HG02798 (cell line): ENCODE measurements at regions not wholly inside any gene's neighbourhood (a gene's known extent, or its start where the extent isn't known, plus 50 kb on each side); places are given as distances from the start of the nearest gene placed in this dataset.
"Not testable (repeated sequence)": the region's sequence is repeated elsewhere in the genome, so short reads cannot be mapped to it uniquely, and the experiment has no call there.

Experiments used
- ATAC-seq: cut with Tn5 transposase; IDR thresholded peaks from one replicate; pipeline ENCODE4 v1.9.1; 2021; ENCODE audit warnings: mild to moderate bottlenecking; ENCODE audit not compliant: unreplicated experiment, poor library complexity

DNA sequence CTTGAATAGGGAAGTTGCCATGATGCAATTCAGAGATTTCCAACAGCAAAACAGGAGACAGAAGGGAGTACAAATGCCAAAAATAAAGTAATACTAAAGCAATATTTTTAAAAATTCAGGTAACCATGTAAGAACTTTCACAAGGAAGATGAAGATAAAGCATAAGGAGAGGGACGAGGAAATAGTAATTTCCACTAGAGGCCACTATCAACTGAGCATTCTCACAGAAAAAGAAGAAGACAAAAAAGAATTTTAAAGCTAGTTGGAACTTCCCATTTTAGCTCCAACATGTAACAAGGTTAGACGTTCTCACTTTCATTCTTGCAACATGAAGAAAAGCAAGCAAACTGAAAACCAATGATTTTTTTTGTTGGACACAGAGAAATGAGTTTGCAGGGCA lies 779.9 kb upstream of the CDH6 start:
- ATAC-seq: no peak

DNA sequence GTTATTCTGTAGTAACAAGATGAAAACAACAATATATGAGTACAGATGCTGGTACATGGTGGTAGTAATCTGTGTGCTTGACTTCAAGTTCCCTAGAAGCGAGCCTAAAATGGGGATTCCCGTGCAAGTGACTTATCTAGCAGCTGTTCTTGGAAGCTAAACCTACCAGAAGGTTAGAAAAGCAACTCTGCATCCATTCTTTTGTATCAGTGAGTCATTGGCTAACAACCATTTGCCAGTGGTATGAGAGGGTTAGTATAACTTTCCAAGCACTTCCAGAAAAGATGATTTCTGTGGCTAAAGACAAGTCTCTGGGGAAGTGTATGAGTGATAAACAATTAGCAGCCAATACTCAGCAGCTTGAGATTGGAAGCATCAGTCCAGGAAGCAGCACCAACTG lies 787.7 kb upstream of the CDH6 start:
- no peak for ATAC-seq

DNA sequence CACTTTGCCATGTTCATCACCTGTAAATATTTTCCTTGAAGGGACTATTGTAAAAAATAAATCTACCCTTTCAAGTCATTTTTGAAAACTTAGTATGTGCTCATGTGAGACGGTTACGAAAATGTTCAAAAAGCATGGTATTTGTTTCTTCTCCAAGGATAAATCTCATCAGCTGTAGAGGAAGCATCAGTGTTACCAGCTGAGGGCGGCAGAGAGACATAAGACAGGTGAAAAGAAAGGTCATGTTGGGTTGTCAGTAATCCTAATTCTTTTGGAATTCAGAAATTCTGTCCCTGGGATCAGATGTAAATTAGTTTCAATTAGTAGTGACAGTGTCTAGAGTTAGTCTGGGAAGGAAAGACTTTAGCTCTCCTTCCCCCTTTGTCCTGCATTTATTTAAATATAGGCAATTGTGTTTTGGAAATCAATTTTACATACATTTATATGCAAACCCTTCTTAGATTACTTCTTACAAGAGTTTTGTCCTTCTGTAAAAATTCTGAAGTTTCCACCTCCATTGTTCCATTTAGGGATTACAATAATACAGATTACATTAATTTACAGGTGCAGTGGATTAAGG lies 791.9 kb upstream of the CDH6 start:
- no peak for ATAC-seq

DNA sequence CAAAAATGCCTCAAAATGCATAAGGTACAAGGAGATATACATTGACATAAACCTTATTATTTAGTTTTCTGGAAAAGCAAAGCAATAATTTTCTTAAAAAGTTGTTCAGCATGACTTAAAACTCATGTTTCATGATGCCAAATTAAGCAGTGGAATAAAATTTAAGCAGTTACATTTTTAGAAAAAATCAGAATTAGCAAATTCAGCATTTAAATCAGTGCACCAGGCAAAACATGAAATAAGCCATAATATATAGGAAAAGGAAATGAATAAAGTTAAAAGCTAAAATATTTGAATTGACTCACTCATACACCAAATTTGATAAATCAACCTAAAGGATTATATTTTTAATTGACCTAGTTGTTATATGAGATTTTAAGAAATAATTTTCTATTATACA lies 795.1 kb upstream of the CDH6 start:
- no peak for ATAC-seq

DNA sequence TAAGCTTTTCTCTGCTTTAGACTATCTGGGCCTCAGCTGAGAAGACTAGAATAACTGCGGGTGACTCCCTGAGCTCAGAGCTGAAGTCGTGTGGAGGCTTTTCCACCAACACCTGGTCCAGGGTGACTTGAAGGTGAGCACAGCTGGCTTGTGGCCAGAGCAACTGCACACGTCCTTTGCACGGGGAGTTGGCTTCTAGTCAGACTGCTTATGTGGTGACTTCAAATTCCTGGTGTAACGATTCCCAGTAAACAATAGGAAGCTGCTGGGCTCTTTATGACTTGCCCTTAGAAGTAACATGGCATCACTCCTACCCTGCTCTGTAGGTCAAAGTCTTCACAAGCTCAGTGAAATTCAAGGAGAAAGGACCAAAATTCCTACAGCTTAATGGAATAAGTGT lies 800.6 kb upstream of the CDH6 start:
- ATAC-seq: no peak

DNA sequence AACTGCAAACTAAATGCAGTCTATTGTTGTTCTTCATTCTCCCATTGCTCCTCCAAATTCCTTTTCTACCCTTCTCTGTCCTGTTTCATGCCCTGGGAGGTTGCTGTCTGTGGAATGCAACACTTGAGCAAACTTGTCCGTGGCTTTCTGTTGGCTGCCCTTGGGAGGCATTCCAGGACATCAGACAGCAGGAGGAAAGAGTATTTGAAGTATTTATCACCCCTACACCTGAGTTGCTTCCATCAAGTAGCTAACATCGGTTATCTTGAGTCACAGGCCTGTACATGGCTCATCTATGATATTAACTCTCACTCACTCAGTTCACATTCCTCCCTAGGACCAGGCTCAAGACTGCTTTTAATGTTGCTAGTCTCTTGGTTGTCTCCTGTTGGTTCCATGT lies 803.4 kb upstream of the CDH6 start:
- no peak for ATAC-seq

DNA sequence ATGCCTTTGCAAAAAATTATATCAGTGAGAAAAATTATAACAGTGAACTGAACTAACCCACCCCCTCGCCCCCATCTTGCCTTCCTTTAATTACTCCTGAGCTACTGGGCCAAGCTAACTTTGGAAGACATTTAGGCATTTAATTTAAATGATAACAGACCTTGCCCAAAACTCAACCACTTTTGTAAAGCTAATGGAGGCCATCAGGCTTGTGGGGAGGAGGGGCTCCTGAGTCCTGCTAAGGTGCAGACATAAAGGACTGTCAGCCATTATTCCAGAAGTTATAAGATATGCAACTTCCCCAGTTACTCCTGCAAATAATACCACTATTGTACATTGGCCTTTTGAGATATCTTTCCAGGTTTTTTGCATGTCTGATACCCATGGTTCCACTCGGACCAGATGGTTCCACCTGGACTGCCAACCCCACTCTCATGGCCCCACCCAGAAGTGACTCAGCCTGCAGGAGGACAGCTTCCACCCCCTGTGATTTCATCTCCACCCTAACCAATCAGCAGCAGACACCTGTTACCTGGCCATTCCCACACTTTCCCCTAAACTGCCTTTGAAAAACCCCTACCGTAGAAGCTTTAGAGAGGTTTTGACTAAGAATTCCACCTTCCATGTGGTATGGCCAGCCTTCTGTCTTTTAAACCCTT lies 805.4 kb upstream of the CDH6 start:
- no peak for ATAC-seq

DNA sequence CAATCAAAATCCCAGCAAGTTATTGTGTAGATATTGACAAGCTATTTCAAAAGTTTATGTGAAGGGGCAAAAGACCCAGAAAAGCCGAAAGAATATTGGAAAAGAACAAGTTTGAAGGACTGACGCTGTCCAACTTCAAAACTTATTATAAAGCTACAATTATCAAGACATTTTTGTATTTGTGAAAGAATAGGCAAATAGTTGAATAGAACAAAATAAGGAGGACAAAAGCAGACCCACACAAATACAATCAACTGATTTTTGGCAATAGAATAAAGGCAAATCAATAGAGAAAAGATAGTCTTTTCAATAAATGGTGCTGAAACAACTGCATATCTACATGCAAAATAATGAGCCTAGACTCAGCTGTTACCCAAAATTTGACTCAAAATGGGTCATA lies 807.7 kb upstream of the CDH6 start:
- ATAC-seq: no peak

DNA sequence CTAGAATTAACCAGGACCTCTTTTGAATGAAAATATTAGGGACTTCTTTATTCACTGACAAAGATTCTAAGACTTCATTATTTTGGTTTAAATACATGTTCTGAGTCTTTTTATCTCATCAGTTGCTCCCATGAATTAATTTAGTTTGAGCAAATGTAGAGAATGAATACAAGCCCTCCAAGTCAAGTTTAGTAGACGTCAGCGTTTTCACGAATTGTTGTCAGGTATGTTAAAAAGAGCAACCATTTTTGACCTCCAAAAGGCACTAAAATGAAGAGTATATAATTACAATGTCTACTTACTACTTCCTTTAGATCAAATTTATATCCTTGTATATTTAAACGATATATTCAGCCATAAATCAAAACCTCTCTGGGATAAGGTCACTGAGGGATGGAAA lies 809.3 kb upstream of the CDH6 start:
- ATAC-seq: no peak

DNA sequence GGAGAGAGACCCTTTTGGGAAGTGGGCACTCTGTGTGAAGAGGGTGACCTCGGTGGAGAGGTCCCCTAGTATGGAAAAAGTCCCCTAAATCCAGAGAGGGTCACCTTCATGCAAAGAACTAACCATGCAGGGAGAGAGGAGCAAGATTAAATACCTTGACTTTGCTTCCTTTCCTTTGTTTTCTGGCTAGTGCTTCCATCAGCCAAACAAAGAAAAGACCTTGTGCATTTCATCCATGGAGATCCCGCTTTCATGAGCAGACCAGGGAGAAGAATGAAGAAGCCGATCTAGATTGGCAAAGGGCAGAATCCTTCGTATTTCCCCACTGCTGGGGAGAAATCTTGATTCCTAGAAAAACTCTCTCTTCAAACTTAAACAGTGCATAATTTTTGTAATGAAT lies 813.3 kb upstream of the CDH6 start:
- no peak for ATAC-seq

DNA sequence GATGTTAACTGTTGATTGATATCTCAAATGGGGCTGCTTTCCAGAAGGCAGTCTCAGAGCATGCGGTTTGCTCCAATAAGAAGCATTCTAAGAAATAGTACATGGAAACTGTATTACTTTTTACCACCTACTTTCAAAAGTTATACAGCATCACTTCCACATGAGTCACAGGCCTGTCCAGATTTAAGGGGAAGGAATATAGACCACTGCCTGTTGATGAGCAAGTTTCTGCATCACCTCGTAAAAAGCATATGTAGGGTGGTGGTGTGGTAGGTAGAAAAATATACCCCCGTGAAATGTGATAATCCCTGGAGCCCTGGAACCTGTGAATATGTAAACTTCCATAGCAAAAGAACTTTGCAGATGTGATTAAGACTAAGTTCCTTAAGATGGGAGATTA lies 816.6 kb upstream of the CDH6 start:
- ATAC-seq: no peak

DNA sequence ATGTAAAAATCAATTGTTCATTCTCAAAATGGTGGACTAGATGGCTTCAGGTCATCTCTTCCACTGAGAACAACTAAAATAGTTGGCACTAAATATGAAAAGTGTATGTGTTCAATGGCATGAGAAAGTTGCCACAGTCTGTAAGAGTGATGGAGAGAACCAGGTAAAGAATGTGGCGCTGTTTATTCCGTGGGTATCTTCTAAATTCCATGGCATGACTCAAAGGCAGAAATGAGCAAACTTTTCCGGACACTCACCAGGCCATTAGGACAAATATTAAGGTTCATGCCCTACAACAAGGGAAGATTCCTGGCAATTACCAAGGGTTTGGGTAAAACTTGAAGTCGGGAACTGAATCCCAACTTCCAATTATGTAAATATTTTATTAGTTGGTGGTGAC lies 825.4 kb upstream of the CDH6 start:
- ATAC-seq: no peak

DNA sequence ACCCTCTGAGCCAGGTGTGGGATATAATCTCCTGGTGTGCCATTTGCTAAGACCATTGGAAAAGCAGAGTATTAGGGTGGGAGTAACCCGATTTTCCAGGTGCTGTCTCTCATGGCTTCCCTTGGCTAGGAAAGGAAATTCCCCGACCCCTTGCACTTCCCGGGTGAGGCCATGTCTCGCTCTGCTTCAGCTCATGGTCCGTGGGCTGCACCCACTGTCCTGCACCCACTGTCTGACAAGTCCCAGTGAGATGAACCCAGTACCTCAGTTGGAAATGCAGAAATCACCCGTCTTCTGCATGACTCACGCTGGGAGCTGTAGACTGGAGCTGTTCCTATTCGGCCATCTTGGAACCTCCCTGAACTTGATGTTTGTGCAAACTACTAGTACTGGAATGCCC lies 828.5 kb upstream of the CDH6 start:
- ATAC-seq: not testable (repeated sequence)

DNA sequence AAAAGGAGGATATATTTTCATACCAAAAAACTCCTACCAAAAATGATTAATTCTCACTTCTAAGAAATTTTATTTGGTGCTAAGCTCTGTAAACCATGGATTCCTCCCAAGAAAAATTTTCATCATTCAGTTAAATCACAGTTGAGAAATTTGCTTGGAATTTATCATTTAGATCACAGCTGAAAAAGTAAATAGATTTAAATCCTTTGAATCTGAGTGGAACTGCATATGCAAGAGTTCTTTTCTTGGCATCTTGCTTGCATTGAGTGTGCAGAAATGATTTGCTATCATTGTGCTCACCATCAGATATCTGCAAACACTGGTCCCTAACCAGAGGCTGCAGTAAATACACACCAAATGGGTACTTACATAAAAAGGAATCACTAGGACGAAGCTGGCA lies 836.1 kb upstream of the CDH6 start:
- no peak for ATAC-seq

DNA sequence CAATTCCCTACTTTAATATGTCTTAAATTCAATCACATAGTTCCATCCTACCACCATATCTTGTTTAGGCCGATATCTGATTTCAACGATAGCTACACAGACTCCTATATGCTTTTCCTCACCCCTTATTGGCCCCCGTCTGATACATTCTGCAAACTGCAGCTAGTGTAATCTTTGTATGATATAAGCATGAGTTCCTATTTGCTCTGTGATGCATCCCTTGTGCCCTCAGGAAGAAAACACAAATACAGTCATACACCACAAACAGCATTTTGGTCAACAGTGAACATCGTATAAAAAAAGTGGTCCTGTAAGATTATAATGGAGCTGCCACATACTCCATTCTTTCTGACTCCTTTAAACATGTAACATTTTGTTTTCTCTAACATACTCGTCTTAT lies 837.8 kb upstream of the CDH6 start:
- ATAC-seq: no peak

DNA sequence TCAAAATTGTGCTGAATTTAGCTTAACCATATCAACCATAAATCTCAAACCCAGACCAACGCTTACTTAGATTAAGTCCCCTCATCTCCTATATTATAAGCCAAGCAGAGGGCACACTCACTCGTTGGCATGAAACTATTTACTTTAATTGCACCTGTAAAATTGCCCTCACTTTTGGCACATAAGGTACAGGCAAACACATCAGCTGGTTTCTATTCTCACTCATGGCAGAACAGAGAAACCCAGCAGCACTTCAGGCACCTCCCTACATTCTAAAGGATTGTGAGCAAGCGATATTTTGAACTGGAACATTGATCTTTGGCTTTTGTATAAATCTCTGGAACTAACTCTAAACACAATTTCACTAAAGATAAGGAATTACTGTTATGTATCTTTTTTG lies 845.6 kb upstream of the CDH6 start:
- ATAC-seq: no peak

DNA sequence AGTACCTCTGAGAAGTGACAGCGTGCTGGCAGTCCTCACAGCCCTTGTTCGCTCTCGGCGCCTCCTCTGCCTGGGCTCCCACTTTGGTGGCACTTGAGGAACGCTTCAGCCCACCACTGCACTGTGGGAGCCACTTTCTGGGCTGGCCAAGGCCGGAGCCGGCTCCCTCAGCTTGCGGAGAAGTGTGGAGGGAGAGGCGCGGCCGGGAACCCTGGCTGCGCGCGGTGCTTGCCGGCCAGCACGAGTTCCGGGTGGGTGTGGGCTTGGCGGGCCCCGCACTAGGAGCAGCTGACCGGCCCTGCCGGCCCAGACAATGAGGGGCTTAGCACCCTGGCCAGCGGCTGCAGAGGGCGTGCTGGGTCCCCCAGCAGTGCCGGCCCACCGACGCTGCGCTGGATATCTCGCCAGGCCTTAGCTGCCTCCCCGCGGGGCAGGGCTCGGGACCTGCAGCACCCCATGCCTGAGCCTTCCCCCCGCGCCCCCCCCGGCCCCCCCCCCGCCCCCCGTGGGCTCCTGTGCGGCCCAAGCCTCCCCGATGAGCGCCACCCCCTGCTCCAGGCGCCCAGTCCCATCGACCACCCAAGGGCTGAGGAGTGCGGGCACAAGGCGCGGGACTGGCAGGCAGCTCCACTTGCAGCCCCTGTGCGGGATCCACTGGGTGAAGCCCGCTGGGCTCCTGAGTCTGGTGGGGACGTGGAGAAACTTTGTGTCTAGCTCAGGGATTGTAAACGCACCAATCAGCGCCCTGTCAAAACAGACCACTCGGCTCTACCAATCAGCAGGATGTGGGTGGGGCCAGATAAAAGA lies 847.7 kb upstream of the CDH6 start:
- not testable (repeated sequence) for ATAC-seq

DNA sequence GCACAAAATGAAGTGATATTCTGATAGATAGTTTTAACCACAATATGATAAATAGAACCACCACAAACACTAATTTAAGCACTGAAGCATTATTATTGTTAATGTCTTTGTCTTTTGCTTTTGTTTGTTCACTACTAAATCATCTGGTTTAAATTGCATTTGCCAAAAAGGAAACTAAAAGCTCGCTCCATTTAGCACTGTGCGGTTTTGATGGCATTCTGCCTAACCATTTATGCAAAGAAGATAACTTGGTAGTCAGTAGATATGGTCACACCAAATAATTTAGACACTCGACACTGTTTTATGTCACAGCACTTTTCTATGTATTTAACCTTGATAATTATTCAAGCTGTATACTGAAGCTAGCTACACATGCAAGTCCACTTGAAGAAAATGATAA lies 849.8 kb upstream of the CDH6 start:
- ATAC-seq: no peak

DNA sequence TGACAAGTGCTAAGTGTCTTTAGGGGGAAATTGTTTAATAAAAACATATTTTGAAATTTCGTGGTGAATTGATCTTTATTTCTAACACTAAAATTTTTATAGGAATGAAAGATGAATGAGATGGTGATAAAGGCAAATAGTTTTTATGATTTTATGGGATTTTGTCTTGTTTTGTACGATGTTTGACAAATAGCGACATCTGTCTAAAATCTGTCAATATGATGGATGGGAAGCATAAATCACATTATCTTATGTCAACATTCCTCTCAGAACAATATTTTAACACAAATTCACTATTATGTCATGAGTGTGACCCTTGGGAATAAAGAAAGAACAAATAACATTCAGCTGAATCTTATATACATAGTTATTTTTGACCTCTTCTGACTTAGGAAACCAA lies 852.0 kb upstream of the CDH6 start:
- no peak for ATAC-seq

DNA sequence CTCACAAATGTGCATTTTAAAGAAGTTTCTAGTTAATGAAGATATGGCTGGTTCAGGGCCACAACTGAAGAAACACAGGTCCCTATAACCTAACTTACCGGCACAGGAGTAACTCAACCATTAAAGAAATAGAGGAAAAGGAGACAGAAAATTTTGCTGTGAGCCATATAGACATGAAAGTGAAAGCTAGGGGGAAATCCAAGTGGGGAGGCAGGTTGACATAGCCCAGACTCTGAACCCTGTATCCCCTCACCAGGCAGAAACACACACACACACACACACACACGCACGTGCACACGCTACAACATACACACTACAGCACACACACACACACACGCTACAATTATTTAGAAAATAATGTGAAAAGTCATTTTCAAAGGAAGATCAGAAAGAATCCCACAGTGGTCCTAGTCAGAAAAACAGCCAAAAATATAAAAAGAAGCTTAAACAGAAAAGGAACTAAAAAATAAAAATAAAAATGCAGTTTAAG lies 856.4 kb upstream of the CDH6 start:
- no peak for ATAC-seq

DNA sequence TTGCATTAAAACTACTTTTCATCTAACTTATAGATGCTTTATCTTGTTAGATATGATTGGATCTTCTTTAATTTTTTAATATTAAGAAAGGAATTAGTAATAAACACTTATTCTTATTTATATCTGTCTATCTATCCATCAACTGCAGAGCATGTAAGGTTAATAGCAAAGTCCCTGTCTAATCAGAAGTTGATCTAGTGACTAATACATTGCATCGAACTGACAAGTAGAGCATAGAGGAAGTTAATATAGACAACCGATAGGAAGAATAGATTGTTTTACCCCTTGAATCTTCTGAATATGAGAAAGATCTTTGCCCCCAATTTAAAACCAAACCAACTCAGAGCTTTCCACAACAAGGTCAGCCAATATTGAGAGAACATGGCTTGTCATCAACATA lies 862.0 kb upstream of the CDH6 start:
- no peak for ATAC-seq

DNA sequence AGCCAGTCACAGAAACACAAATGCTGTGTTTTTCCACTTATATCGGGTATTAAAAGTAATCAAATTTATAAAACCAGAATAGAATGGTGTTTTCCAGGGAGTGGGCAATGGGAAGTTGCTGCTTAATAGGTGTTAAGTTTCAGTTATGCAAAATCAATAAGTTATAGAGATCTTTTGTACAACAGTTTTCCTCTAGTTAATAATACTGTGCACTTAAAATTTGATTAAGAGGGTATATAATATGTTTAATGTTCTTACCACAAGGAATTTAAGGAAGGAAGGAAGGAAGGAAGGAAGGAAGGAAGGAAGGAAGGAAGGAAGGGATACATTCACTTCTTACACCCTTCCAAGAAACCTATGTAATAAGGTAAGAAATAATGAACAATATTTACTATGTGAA lies 867.7 kb upstream of the CDH6 start:
- no peak for ATAC-seq
